ENCODE measurements at regions not wholly inside any gene's neighbourhood (a gene's known extent, or its start where the extent isn't known, plus 50 kb on each side); places are given as distances from the start of the nearest gene placed in this dataset.

GRCh38 chr7:31234836-31235605 lies 105.5 kb downstream of the NEUROD6 start:
- Histone ChIP-seq H2AK5ac (ENCODE audit: insufficient read length, low read length) (no peak overlapping the region), H3K4me2 (ENCODE audit: insufficient read depth, insufficient read length, low read length) (no peak overlapping the region), H2BK15ac (ENCODE audit: low read depth, low read length) (no peak overlapping the region), H3K23me2 (ENCODE audit: insufficient read length, low read depth, low read length, poor library complexity, severe bottlenecking) (no peaks in the 10 kb centered on the region), H2BK20ac (ENCODE audit: low read depth, low read length, poor library complexity, severe bottlenecking) (no peak overlapping the region), H3T11ph (ENCODE audit: low read length) (no peak overlapping the region), H4K8ac (replicated peaks; ENCODE audit: insufficient read length, low read depth, low read length) (no peak overlapping the region), H3K4me1 (ENCODE audit: insufficient read depth, low read length) (no peaks in the 10 kb centered on the region), H2BK120ac (ENCODE audit: low read depth, low read length, poor library complexity, severe bottlenecking) (no peak overlapping the region), H3K9ac (ENCODE audit: extremely low read depth, insufficient read length, low read length) (no peak overlapping the region), H3K14ac (ENCODE audit: insufficient read depth, low read length) (no peak overlapping the region), H3K23ac (ENCODE audit: insufficient read length, low read depth, low read length) (no peak overlapping the region), H3K79me1 (ENCODE audit: insufficient read depth, low read depth, low read length, poor library complexity, severe bottlenecking) (no peaks in the 10 kb centered on the region), H2BK12ac (ENCODE audit: insufficient read length, low read depth, low read length) (no peak overlapping the region), H3K79me2 (ENCODE audit: insufficient read depth, low read length) (no peaks in the 10 kb centered on the region; the same call in 1 of the 2 replicates), H3K56ac (ENCODE audit: insufficient read length, low read depth, low read length) (no peak overlapping the region), H2BK5ac (ENCODE audit: insufficient read length, low read length) (no peak overlapping the region), H3K27me3 (ENCODE audit: insufficient read depth, low read length) (no peaks in the 10 kb centered on the region), H3K4ac (ENCODE audit: low read depth, low read length) (no peak overlapping the region), H4K20me1 (ENCODE audit: control insufficient read depth, insufficient read depth, insufficient read length) (no peaks in the 10 kb centered on the region), H3K27ac (ENCODE audit: insufficient read length, low read depth, low read length) (no peak overlapping the region), H3K9me3 (ENCODE audit: control insufficient read depth, low read depth, low read length) (no peaks in the 10 kb centered on the region), H4K5ac (ENCODE audit: insufficient read length, low read depth, low read length) (no peak overlapping the region), H3K18ac (ENCODE audit: insufficient read length, low read depth, low read length) (no peak overlapping the region), H4K91ac (ENCODE audit: insufficient read length, low read depth, low read length) (no peak overlapping the region), H2AFZ (ENCODE audit: low read length) (no peak overlapping the region)
- no peaks in the 10 kb centered on the region for H3K36me3 Mint-ChIP-seq (ENCODE audit: insufficient read depth in 1 of 3, low read depth in 3 of 3)
- no peak overlapping the region for H3K27ac Mint-ChIP-seq
- no CpG with 5 or more reads among the region's 9 CpGs for WGBS (ENCODE audit: extremely low coverage, insufficient read length, low lambda C conversion rate)
- no peaks in the 10 kb centered on the region; the same call in 1 of the 2 replicates for H3K27me3 Mint-ChIP-seq (ENCODE audit: low read depth)
- no peaks in the 10 kb centered on the region for H3K9me3 Mint-ChIP-seq
- TF ChIP-seq CTCF (conservative IDR thresholded peaks at IDR 0.05) = no peak
- no peak overlapping the region for H3K4me3 Mint-ChIP-seq
- no peak for DNase-seq
- peaks cover 4 to 10% of the 10 kb centered on the region in 2 experiments for H3K4me1 Mint-ChIP-seq

All from H9 (cell line).